Stimulated activated CD8-positive, alpha-beta memory T cell treated with anti-CD3 and anti-CD28 coated beads, Interleukin-2, amount 100 ng/mL, for 48 hours (primary cell): ENCODE measurements at regions not wholly inside any gene's neighbourhood (a gene's known extent, or its start where the extent isn't known, plus 50 kb on each side); places are given as distances from the start of the nearest gene placed in this dataset.

Experiments
- DNase-seq, 2 donors: peaks; one replicate each; pipeline ENCODE4 v3.0.0-alpha.2; 2020; ENCODE audit warnings: low read depth in 2 of 2

GRCh38 chr7:148950806-148951205 lies 66.7 kb upstream of the EZH2 start:
- DNase-seq: no peak

GRCh38 chr7:148944935-148945934 lies 61.1 kb upstream of the EZH2 start:
- no peak for DNase-seq

DNA sequence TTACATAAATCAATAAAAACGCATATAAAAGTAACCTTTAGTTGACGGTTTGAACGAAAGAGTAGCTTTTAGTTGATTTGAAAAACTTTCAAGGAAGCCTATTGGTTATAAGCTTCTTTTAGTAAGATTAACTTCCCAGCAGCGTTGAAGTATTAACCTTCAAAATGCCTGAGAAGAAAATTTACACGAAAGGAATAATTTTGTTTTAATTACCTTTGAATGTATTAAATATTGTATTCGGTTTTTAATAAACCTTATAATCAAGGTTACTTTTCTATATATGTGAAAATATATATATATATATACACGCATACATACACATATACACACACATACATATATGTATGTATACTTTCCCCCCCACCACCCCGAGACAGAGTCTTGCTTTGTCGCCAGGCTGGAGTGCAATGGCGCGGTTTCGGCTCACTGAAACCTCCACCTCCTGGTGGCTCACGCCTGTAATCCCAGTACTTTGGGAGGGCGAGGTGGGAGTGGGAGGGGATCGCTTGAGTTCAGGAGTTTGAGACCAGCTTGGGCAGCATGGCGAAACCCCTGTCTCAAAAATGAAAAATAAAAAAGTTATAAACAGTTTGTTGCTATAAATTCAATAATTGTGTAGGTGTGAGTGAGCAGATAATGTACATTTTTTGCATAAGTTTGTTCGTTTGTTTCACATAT lies 57.6 kb upstream of the EZH2 start:
- DNase-seq: peak; percentile 39 to 45

- DNase-seq: peak; percentile 36 to 44
Observed at GRCh38 chr7:148940702-148941597, 56.9 kb upstream of the EZH2 start.

GRCh38 chr7:148939128-148939755 lies 55.2 kb upstream of the EZH2 start:
- DNase-seq: no peak

DNA sequence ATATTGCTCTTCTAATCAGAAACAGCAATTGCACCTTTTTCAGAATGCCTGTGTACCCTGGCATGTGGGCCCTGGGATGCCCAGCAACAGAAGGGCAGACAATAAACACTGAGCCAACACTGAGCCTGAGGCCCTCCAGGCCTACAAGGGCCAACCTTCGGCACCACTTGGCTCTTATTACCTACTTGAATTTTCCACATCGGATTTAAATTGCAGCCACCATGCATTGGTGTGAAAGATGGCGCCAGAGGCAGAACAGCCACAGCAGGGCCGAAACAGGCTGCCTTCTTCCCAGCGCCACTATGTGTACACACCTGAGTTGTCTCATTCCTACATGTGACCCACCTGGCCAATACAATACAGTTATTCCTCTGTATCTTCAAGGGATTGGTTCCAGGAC lies 51.4 kb upstream of the EZH2 start:
- no peak for DNase-seq
